SKM-1 (cell line): ENCODE measurements at regions not wholly inside any gene's neighbourhood (a gene's known extent, or its start where the extent isn't known, plus 50 kb on each side); places are given as distances from the start of the nearest gene placed in this dataset.
"Not testable (repeated sequence)": the region's sequence is repeated elsewhere in the genome, so short reads cannot be mapped to it uniquely, and the experiment has no call there.

ENCODE experiments used
- DNase-seq: peaks from one replicate; lab custom pipeline; 2025; ENCODE audit not compliant: unreplicated experiment; lab: John Stamatoyannopoulos, UW

DNA sequence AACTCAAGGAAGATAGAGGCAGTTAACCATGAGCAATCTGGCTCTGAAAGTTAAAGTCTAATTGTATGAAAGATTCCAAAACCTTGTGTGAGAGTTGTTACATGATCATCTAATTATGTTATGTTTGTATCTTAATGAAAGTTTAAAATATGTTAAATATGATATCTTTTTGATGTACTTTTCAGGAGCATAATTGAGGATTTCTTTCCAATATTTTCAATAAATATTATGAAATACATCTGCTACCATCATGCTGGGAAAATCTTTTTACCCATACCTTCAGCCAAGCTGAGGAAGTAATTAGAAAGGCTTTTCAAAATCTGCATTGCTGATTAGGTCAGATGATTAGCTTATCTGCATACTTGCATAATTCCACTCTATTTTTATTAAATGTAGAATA lies 318.4 kb downstream of the KLF12 start:
- DNase-seq, result no peak

- DNase-seq, result no peak
Observed at GRCh38 chr13:73810647-73811046, 323.6 kb downstream of the KLF12 start.

- no peak for DNase-seq
Observed at GRCh38 chr13:73809561-73809960, 324.6 kb downstream of the KLF12 start.

DNA sequence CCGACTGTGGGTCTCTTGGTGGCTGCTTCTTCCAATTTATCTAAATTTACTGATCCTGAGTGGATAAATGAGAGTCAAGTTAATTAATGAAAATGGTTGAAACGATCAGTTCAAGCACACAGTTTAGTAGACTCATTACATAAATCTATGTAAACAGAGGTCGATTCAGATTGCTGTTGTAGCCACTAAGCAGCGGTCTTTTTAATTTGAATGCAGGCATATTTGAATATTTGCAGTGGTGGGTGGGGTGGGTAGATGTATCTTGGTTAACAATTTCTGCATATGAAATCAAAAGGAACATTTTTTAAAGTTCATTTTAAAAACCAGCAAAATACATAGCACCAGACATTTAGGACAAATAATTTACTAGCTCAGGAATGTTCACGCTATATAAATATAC lies 325.9 kb downstream of the KLF12 start:
- no peak for DNase-seq

GRCh38 chr13:73805326-73805958 lies 328.8 kb downstream of the KLF12 start:
- not testable (repeated sequence) for DNase-seq

GRCh38 chr13:73803997-73804396 lies 330.2 kb downstream of the KLF12 start:
- DNase-seq, result no peak

DNA sequence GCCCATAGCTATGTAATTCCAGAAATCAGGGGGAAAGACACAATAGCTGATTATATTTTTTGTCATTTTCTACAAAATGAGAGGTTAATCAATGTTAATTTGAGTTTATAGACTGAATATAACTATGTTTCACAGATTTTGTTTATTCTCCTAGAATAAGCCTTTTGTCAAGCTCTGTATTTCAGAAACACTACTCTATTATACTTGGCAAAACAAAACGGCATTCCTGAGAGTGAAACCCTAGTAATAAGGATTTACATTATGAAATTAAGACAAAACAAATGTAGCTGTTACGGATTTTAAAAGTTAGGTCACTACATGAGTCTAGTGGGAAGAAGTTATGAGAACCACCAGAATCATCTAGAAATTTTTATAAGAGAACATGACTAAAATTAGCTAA lies 334.2 kb downstream of the KLF12 start:
- DNase-seq, result no peak

GRCh38 chr13:73794755-73795154 lies 339.4 kb downstream of the KLF12 start:
- DNase-seq, result no peak

- DNase-seq, result no peak
Observed at GRCh38 chr13:73793361-73793760, 340.8 kb downstream of the KLF12 start.

DNA sequence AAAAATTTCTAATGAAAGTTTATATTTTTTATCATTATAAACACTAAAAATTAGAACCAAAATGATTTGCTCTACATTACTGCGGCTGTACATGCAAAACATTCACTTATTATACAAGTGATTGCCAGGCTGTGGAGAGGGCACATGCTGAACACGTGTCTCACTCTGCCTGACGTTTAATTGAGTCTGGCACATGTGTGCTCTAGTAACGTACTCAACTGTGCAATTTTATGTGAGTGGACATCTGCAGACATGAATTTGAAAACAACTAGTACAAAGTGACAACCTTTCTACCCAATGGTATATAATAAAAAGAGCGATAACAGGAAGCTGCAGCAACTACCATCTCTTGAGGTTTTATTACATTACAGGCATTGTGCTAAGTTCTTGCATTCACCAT lies 341.4 kb downstream of the KLF12 start:
- no peak for DNase-seq

DNA sequence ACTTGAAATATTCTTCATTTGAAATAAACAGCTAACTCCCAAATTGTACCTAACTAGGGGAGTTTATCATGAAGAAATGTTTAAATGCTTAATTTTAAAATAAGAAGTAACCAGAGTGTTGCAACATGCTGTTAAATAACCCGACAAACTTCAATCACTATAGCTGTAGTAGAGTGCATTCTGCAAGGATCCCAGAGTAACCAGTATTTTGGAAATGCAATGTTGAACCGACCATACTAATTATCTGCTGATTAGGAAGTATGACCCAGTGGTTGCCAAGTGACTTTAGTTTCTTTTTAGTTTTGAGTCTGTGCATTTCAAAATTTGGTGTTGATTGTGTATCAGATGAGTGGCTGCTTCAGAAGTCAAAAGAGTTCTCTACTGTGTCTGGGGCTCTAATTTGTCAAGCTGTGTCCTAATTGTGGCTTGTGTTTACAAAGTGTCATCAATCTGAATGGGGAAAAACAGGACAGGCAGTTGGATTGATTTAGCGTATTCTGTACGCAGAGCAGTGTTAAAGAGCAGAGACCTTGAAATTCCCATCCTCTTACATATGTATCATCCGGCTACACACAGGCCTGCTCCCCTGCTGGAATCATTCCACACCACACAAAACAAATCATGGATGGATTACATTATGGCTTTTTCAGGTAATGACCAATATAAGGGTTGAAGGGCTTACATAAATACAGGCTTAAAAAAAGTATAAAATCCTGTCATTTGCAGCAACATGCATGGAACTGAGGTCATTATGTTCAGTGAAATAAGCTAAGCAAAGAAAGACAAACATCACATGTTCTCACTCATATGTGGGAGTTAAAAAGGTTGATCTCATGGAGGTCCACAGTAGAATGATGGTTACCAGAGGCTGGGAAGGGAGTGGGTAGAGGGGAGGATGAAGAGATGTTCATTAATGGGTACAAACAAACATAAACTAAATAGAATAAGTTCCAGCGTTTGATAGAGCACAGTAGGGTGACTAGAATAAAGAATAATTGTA lies 351.5 kb downstream of the KLF12 start:
- DNase-seq, result no peak

- DNase-seq, result no peak
Observed at GRCh38 chr13:73781384-73781783, 352.8 kb downstream of the KLF12 start.

DNA sequence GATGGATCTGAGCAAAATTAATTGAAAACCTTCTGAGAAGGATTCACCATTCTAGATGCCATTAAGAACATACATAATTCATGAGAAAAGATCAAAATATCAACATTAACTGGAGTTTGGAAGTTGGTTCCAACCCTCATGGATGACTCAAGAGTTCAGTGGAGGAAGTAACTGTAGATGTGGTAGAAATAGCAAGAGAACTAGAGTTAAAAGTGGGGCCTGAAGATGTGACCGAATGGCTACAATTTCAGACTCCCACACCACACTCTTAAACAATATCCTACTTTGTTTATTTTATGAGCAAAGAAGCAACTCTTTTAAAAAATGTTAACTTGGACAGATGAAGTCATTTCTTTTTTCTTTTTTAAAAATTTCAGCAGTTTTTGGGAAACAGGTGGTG lies 354.3 kb downstream of the KLF12 start:
- no peak for DNase-seq

DNA sequence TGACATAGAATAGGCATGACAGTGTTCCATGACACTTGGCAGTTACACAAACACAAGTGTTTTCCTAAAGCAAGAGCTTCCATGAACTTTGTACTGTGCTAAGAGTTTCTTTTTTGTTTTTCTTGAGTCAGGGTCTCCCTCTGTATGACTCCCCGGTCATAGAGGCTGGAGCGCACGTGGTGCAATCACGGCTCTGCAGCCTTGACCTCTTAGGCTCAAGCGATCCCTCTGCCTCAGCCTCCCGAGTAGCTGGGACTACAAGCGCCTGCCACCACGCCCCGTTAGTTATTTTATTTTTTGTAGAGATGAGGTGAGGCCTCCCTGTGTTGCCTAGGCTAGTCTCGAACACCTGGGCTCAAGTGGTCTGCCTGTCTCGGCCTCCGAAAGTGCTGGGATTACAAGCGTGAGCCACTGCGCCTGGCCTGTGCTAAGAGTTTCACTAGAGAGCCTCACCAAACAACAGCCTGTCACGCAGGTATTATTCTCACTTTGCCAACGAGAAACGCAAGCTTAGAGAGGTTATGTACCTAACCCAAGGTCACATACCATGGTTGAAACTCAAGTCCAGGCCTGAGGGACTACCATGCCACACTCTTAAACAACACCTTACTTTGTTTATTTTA lies 355.9 kb downstream of the KLF12 start:
- no peak for DNase-seq

DNA sequence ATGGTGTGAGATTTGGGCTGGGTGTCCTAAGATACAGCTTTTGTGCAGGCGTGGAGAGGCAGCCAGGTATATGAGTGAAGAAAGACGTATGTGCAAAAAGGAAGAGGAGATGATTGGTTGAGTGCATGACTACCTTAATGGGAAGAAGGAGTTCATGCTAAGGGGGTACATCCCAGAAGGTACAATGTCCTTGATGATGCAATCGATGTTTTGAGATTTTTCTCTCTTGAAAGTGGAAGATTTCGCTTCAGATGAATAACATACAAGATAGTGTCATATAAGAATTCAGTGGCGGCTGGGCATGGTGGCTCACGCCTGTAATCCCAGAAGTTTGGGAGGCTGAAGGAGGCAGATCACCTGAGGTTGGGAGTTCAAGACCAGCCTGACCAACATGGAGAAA lies 357.1 kb downstream of the KLF12 start:
- DNase-seq, result no peak

DNA sequence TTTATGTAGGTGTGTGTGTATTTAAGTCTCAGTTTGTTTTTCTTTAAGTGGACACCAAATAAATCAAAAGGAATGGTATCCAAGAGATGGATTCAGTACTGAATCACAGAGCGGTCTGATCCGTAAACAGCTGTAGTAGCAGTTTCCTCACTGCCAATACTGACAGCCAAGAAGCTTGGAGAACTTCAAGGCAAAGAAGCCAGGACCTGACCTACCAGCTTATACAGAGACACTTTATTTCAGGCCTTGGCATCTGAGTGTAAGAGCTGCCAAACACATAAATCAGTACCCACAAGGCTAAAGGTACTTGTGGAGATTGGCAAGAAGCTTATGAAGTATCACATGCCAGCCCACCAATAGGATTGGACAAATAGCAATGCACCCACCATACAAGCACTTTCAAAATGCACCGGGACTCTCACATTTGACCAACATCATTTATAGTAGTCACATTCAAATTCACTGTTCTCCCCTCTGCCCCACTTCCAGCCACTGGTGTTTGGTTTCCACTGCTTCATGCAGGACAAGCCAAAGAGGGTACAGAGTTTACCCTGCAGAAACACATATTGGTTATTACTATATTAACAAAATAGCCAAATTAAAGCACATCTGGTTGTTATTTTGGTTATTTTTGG lies 357.9 kb downstream of the KLF12 start:
- no peak for DNase-seq

DNA sequence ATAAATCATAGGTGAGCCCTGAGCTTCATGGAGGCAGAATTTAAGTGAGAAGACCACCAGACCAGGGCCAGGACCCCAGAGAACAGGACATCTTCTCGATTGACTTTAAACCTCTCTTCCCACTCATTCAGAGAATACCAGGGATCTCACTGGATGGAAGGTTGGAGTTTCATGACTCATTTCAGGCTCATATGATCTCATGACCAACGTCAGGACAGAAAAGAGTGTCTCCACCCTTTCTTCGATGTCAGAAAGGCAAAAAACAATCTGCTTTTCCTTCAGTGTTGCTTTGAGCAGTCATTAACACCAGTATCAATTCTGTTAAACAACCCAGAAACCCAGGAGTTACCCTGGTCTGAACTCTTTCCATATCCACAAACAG lies 361.0 kb downstream of the KLF12 start:
- DNase-seq, result no peak

- DNase-seq, result no peak
Observed at GRCh38 chr13:73772449-73773167, 361.6 kb downstream of the KLF12 start.

GRCh38 chr13:73767747-73768315 lies 366.4 kb downstream of the KLF12 start:
- DNase-seq, result no peak

DNA sequence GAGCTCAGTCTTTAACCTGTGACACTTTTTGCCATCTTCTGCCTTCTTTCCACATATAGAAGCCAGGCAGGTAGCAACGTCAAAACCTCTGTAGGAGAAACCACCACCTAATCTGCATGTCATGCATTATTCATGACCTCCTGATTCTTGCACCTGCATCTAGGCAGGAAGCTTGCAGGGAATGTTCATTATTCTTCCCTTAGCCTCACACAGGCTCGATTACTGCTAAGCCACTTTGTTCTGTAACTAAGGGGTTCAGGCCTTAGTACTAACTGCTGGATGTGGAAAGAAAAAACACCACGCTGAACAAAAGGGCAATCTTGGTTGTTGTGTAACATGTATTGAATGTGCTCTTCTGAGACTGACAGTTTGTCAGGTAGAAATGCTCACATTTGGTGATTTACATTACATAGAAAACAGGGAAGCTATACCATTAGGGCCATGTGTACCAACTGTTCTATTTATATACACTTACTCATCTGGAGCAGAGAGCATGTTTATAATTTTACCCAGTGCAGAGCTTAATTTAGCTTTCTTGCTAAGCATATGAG lies 366.9 kb downstream of the KLF12 start:
- DNase-seq, result no peak
